GM10266 (cell line): ENCODE measurements at regions not wholly inside any gene's neighbourhood (a gene's known extent, or its start where the extent isn't known, plus 50 kb on each side); places are given as distances from the start of the nearest gene placed in this dataset.

Experiments used
- DNase-seq: peaks from one replicate; pipeline ENCODE4 v3.0.0; 2012; ENCODE audit errors: extremely low spot score
- TF ChIP-seq, protein P1 (sequence below): IDR thresholded peaks from 2 replicates; pipeline ENCODE4 v1.5.1; 2012; ENCODE audit warnings: mild to moderate bottlenecking, low read depth; ENCODE audit not compliant: control insufficient read depth, insufficient read depth; ENCODE audit errors: missing control alignments

DNA sequence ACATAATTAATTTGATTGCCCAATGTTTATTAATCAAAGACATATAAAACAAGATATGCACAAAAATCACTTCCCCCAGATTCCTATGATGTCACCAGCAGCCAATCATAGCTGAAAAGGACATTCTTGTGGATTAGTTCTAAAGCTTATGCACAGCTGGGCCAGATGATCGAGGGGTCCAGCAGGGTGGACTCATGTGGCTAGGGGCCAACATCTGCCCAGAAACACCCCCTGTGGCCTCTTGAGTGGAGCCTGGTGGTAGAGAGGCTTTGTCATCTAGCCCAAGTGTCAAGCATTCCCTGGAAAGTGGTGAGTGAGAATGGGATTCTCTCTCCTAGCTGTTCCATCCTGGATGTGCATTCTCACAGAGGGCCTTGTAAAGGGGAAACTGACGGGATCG, 590.0 kb downstream of the BCL11B start:
- no peak for DNase-seq
- TF ChIP-seq, protein P1, sequence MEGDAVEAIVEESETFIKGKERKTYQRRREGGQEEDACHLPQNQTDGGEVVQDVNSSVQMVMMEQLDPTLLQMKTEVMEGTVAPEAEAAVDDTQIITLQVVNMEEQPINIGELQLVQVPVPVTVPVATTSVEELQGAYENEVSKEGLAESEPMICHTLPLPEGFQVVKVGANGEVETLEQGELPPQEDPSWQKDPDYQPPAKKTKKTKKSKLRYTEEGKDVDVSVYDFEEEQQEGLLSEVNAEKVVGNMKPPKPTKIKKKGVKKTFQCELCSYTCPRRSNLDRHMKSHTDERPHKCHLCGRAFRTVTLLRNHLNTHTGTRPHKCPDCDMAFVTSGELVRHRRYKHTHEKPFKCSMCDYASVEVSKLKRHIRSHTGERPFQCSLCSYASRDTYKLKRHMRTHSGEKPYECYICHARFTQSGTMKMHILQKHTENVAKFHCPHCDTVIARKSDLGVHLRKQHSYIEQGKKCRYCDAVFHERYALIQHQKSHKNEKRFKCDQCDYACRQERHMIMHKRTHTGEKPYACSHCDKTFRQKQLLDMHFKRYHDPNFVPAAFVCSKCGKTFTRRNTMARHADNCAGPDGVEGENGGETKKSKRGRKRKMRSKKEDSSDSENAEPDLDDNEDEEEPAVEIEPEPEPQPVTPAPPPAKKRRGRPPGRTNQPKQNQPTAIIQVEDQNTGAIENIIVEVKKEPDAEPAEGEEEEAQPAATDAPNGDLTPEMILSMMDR: no peak

DNA sequence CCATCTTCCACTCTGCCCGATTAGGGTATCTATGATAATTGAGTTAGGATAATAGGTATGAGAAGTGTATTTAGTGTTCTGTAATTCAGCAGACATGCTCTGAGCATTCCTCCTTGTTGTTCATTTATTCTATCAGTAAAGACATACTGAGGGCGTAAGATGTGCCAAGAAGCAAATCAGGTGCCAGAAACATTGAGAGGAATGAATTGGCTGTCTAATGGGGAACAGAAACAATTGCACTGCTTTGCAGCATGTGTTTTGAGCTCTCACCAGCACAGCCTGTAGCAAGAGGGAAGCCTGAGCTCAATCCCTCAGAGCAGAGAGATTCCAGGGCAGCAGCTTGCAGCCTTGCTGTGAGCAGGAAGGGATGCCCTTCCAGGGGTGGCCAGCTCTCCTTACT, 589.3 kb downstream of the BCL11B start:
- TF ChIP-seq, protein P1: no peak
- DNase-seq: no peak

DNA sequence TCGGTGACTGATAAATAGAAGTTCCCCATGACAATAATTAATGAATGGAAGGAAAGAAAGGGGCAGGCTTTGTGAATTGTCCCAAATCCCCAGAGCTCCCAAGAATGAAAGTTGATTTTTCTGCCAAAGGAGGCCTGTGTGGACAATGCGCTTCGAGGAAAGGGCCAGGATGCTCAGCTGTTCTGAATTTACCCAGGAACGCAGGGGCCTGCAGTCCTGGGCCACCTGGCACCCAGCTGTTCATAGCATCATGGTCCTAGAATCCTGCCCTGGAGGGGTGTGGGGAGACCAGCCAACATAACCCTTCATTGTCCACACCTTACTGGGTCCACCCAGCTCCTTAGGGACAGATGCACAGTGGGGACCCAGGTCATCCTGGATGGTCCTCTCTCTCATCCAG, 587.5 kb downstream of the BCL11B start:
- no peak for DNase-seq
- TF ChIP-seq, protein P1: no peak

DNA sequence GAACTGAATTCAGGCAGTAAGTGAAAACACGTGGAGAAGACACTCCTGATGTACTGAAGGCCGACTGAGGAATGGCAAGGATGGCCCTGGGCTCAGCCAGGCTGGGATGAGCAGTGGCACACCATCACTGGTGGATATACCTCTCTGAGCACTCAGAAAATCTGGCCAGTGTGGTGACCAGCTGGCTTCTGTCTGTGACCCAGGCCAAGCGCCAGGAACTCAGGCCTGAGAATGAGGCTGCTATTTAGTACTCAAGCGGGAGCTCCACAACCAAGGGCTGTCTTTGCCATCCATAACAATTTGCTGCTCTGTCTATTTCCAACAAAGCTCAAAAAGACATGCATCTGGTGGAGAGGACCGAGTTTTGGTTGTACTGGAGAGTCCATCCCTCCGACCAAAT, 586.3 kb downstream of the BCL11B start:
- DNase-seq: no peak
- TF ChIP-seq, protein P1: no peak

DNA sequence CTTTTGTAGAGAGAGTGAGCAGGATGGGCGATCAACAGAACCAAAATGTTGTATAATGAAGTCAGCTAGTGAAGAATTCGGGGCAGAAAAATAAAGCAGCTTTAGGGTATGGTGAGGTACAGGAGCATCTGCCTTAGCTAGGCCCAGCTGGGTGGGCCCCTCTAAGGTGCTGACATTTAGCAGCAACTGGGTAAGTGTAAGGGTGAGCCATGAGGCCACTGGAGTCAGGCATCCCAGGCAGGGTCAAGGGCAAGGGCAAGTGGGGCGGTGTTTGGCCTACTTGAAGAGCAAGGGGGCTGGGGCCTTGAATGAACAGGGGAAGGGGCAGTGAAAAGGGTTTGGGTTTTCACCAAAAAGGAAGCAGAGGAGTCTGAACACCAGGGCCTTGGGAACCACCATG, 583.6 kb downstream of the BCL11B start:
- TF ChIP-seq, protein P1: no peak
- no peak for DNase-seq

DNA sequence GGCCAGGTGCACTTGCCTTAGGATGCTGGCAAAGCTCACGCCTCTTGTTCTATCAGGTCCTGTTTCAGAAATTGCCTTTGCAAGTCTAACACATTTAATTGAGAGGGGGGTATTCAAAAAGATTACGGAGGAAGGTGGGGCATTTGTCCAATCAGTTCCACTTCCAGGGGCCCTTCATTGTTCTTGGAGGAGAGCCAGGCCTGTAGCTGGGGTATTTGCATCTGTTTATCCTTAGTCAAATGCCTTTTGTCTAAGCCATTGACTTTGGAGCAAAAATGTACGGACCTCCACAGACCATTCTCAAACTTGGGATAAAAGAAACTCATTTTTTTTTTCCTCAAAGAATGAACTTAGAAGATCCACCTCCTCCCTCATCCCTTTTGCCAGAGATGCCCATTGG, 582.0 kb downstream of the BCL11B start:
- DNase-seq: no peak
- TF ChIP-seq, protein P1: no peak

DNA sequence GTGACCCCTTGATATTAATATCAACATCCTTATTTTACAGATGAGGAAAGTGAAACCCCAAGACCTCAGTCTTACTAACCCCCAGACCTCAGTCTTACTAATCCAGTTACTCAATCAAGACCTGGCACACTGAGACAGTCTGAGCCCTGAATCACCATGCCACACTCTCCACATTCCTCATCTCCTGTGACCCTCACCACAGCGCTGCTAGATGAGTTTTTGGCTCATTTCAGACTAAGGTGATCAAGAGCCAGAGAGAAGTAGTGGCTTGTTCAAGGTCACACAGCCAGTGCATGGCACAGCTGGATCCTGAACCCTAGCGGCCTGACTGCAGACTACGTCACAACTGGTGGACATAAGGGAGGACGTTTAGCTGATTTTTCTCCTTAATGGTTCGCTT, 579.2 kb downstream of the BCL11B start:
- DNase-seq: no peak
- TF ChIP-seq, protein P1: no peak
